ENCODE measurements at regions not wholly inside any gene's neighbourhood (a gene's known extent, or its start where the extent isn't known, plus 50 kb on each side); places are given as distances from the start of the nearest gene placed in this dataset.

GRCh38 chr16:63059676-63060075 is 1023.4 kb upstream of the CDH8 start:
- TF ChIP-seq, protein P1, sequence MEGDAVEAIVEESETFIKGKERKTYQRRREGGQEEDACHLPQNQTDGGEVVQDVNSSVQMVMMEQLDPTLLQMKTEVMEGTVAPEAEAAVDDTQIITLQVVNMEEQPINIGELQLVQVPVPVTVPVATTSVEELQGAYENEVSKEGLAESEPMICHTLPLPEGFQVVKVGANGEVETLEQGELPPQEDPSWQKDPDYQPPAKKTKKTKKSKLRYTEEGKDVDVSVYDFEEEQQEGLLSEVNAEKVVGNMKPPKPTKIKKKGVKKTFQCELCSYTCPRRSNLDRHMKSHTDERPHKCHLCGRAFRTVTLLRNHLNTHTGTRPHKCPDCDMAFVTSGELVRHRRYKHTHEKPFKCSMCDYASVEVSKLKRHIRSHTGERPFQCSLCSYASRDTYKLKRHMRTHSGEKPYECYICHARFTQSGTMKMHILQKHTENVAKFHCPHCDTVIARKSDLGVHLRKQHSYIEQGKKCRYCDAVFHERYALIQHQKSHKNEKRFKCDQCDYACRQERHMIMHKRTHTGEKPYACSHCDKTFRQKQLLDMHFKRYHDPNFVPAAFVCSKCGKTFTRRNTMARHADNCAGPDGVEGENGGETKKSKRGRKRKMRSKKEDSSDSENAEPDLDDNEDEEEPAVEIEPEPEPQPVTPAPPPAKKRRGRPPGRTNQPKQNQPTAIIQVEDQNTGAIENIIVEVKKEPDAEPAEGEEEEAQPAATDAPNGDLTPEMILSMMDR (IDR thresholded peaks at IDR 0.05), result no peak
- no peak for TF ChIP-seq POLR2A (IDR thresholded peaks at IDR 0.05)
